ENCODE measurements at regions not wholly inside any gene's neighbourhood (a gene's known extent, or its start where the extent isn't known, plus 50 kb on each side); places are given as distances from the start of the nearest gene placed in this dataset.
"Not testable (repeated sequence)": the region's sequence is repeated elsewhere in the genome, so short reads cannot be mapped to it uniquely, and the experiment has no call there.

GRCh38 chr9:102428305-102428704 is 566.8 kb upstream of the CYLC2 start:
- H3K4me2 ChIP-seq: no peak overlapping the region
- no peak overlapping the region for H3K27ac ChIP-seq
- no peaks in the 10 kb centered on the region for H3K36me3 ChIP-seq (ENCODE audit: low read depth)
- intact Hi-C loops (cut with micrococcal nuclease; ENCODE audit: unreplicated experiment): no loop called here
- BruUV-seq (replicated peaks): no TSS peak
- no peaks in the 10 kb centered on the region for H3K27me3 ChIP-seq (ENCODE audit: insufficient read depth, low read depth)
- H3K9me2 ChIP-seq (ENCODE audit: insufficient read depth): no peaks in the 10 kb centered on the region; the same call in 1 of the 2 replicates
- H3K79me2 ChIP-seq (ENCODE audit: low read depth): no peaks in the 10 kb centered on the region
- ChIA-PET POLR2A (ENCODE audit: unreplicated experiment) (interaction anchor here (0.6 kb wide), 1 partner anchor 1224 kb away, joined by 3 read pairs; no protein-coding TSS in a partner anchor), CTCF (no interaction called here)
- TF ChIP-seq CTCF (conservative IDR thresholded peaks at IDR 0.05) (no peak), EZH2 (IDR thresholded peaks at IDR 0.05; ENCODE audit: low read depth) (no peak)
- H3K4me1 ChIP-seq (replicated peaks; ENCODE audit: insufficient read depth): no peaks in the 10 kb centered on the region
- H2AFZ ChIP-seq: no peak overlapping the region; the same call in 1 of the 2 replicates
- no peaks in the 10 kb centered on the region for H4K20me1 ChIP-seq (ENCODE audit: insufficient read depth)
- no peaks in the 10 kb centered on the region for H3F3A ChIP-seq (ENCODE audit: insufficient read depth, low read depth)
- DNase-seq: no peak
- H3K9me3 ChIP-seq (ENCODE audit: insufficient read depth, low read depth): no peaks in the 10 kb centered on the region
- no peak overlapping the region for H3K4me3 ChIP-seq

GRCh38 chr9:102416251-102416650 is 578.9 kb upstream of the CYLC2 start:
- DNase-seq; H4K20me1 ChIP-seq (ENCODE audit: insufficient read depth); H3K79me2 ChIP-seq (ENCODE audit: low read depth); H3K27ac ChIP-seq; H3K9me2 ChIP-seq (ENCODE audit: insufficient read depth); H3K9me3 ChIP-seq (ENCODE audit: insufficient read depth, low read depth); H3F3A ChIP-seq (ENCODE audit: insufficient read depth, low read depth); H3K27me3 ChIP-seq (ENCODE audit: insufficient read depth, low read depth); H3K4me3 ChIP-seq; H2AFZ ChIP-seq; POLR2A ChIA-PET (ENCODE audit: unreplicated experiment); intact Hi-C loops (cut with micrococcal nuclease; ENCODE audit: unreplicated experiment); H3K4me1 ChIP-seq (replicated peaks; ENCODE audit: insufficient read depth); BruUV-seq (replicated peaks); CTCF ChIA-PET; H3K4me2 ChIP-seq; H3K36me3 ChIP-seq (ENCODE audit: low read depth): not testable (repeated sequence)

GRCh38 chr9:102405218-102405867 is 589.8 kb upstream of the CYLC2 start:
- Histone ChIP-seq H3K4me3 (no peak overlapping the region), H3K36me3 (ENCODE audit: low read depth) (no peaks in the 10 kb centered on the region), H3K4me2 (no peak overlapping the region), H2AFZ (no peak overlapping the region), H3K9me3 (ENCODE audit: insufficient read depth, low read depth) (no peaks in the 10 kb centered on the region), H4K20me1 (ENCODE audit: insufficient read depth) (no peaks in the 10 kb centered on the region), H3K27ac (no peak overlapping the region), H3K27me3 (ENCODE audit: insufficient read depth, low read depth) (no peaks in the 10 kb centered on the region), H3K4me1 (replicated peaks; ENCODE audit: insufficient read depth) (no peaks in the 10 kb centered on the region), H3K79me2 (ENCODE audit: low read depth) (no peaks in the 10 kb centered on the region), H3F3A (ENCODE audit: insufficient read depth, low read depth) (no peaks in the 10 kb centered on the region), H3K9me2 (ENCODE audit: insufficient read depth) (no peaks in the 10 kb centered on the region)
- no TSS peak for BruUV-seq (replicated peaks)
- ChIA-PET POLR2A (ENCODE audit: unreplicated experiment) (no interaction called here), CTCF (no interaction called here)
- TF ChIP-seq CTCF (conservative IDR thresholded peaks at IDR 0.05) (no peak), EZH2 (IDR thresholded peaks at IDR 0.05; ENCODE audit: low read depth) (no peak)
- DNase-seq: no peak
- intact Hi-C loops (cut with micrococcal nuclease; ENCODE audit: unreplicated experiment): no loop called here

GRCh38 chr9:102403514-102403913 is 591.6 kb upstream of the CYLC2 start:
- TF ChIP-seq EZH2 (IDR thresholded peaks at IDR 0.05; ENCODE audit: low read depth) (no peak), CTCF (conservative IDR thresholded peaks at IDR 0.05) (no peak)
- H3K9me3 ChIP-seq (ENCODE audit: insufficient read depth, low read depth): no peaks in the 10 kb centered on the region
- ChIA-PET POLR2A (ENCODE audit: unreplicated experiment) (no interaction called here), CTCF (no interaction called here)
- H2AFZ ChIP-seq: no peak overlapping the region
- H3K4me3 ChIP-seq: no peak overlapping the region
- no TSS peak for BruUV-seq (replicated peaks)
- H4K20me1 ChIP-seq (ENCODE audit: insufficient read depth): no peaks in the 10 kb centered on the region
- DNase-seq: no peak
- no peaks in the 10 kb centered on the region for H3K9me2 ChIP-seq (ENCODE audit: insufficient read depth)
- no peak overlapping the region for H3K4me2 ChIP-seq
- no peak overlapping the region for H3K27ac ChIP-seq
- H3F3A ChIP-seq (ENCODE audit: insufficient read depth, low read depth): no peaks in the 10 kb centered on the region
- H3K36me3 ChIP-seq (ENCODE audit: low read depth): no peaks in the 10 kb centered on the region
- intact Hi-C loops (cut with micrococcal nuclease; ENCODE audit: unreplicated experiment): no loop called here
- H3K79me2 ChIP-seq (ENCODE audit: low read depth): no peaks in the 10 kb centered on the region
- no peaks in the 10 kb centered on the region for H3K4me1 ChIP-seq (replicated peaks; ENCODE audit: insufficient read depth)
- no peaks in the 10 kb centered on the region for H3K27me3 ChIP-seq (ENCODE audit: insufficient read depth, low read depth)
